A549 (cell line): ENCODE measurements at regions not wholly inside any gene's neighbourhood (a gene's known extent, or its start where the extent isn't known, plus 50 kb on each side); places are given as distances from the start of the nearest gene placed in this dataset.
A peak's percentile ranks its signal among the peaks of the same experiment; 100 is the strongest.

ENCODE experiments used
- ATAC-seq, 2 experiments: fragments of 200-7000 bp in 1 of 2; fragments of >200 bp in 1 of 2; cut with Nextera tagmentation in 1 of 2; cut with Tn5 transposase in 1 of 2; 3 replicates each; pipeline versions ENCODE4 v1.8.0 to v1.9.1; 2018 to 2020; ENCODE audit warnings: mild to moderate bottlenecking in 1 of 2, moderate library complexity in 1 of 2
- CTCF ChIA-PET: fragments of 300-600 bp; sonication (Branson Sonifier 250); formaldehyde crosslinking; extraction: SDS; loops from one replicate; lab custom pipeline; 2021; ENCODE audit warnings: antibody characterized with exemption, inconsistent platforms; lab: Yijun Ruan, JAX
- POLR2A ChIA-PET: fragments of 350-600 bp; formaldehyde crosslinking; extraction: SDS; loops from one replicate; lab custom pipeline; 2021; ENCODE audit warnings: antibody characterized with exemption, inconsistent platforms; lab: Yijun Ruan, JAX
- DNase-seq, 2 experiments: peaks; one replicate each; pipeline versions ENCODE4 v3.0.0 to v3.0.0-alpha.2; 2011 to 2016; ENCODE audit warnings: low read depth in 1 of 2, low spot score in 1 of 2
- FAIRE-seq: peaks from 2 replicates; lab custom pipeline; 2011; peaks lifted over from hg19 to GRCh38; lab: Jason Lieb, UNC
- H3K27ac ChIP-seq, 2 experiments: fragments of >200 bp; sonication (Bioruptor Twin); formaldehyde crosslinking; 3 replicates each; pipeline ENCODE4 v1.5.1; 2016 to 2017
- H3K4me1 ChIP-seq: fragments of >200 bp; sonication (Bioruptor Twin); formaldehyde crosslinking; 3 replicates; pipeline ENCODE4 v1.6.1; 2016
- H3K4me2 ChIP-seq: fragments of >200 bp; sonication (Bioruptor Twin); formaldehyde crosslinking; 3 replicates; pipeline ENCODE4 v1.6.1; 2016
- H3K4me3 ChIP-seq: fragments of >200 bp; sonication (Bioruptor Twin); formaldehyde crosslinking; 3 replicates; pipeline ENCODE4 v1.5.1; 2016
- H3K9me3 ChIP-seq: fragments of >200 bp; sonication (Bioruptor Twin); formaldehyde crosslinking; 3 replicates; pipeline ENCODE4 v1.6.1; 2016
- CBX8 ChIP-seq: fragments of 200-600 bp; sonication (generic); IDR thresholded peaks from 2 replicates; pipeline ENCODE4 v1.6.1; 2016
- EHF ChIP-seq: fragments of 250-450 bp; sonication (Bioruptor Pico); IDR thresholded peaks from 2 replicates; pipeline ENCODE4 v1.5.0; 2020; ENCODE audit warnings: mild to moderate bottlenecking
- EP300 ChIP-seq, 2 experiments: fragments of >200 bp; sonication (Bioruptor Twin); formaldehyde crosslinking; IDR thresholded peaks; 2 replicates in 1 of 2; 3 replicates in 1 of 2; pipeline ENCODE4 v1.6.1; 2016 to 2017
- ESRRA ChIP-seq: fragments of 150-350 bp; IDR thresholded peaks from 2 replicates; pipeline ENCODE4 v1.6.1; 2014; ENCODE audit warnings: mild to moderate bottlenecking, low read length, borderline replicate concordance
- FOSB ChIP-seq: fragments of 250-450 bp; sonication (Bioruptor Pico); IDR thresholded peaks from 2 replicates; pipeline ENCODE4 v1.5.0; 2020; ENCODE audit warnings: mild to moderate bottlenecking, moderate library complexity
- FOSL2 ChIP-seq, 2 experiments: fragments of 450-650 bp in 1 of 2; fragments of >200 bp in 1 of 2; sonication (Bioruptor Twin) in 1 of 2; formaldehyde crosslinking; IDR thresholded peaks; 2 replicates each; pipeline versions ENCODE4 v1.5.0 to v1.6.1; 2016 to 2020; ENCODE audit warnings: mild to moderate bottlenecking in 1 of 2, moderate library complexity in 1 of 2
- GATA3 ChIP-seq: IDR thresholded peaks from 2 replicates; pipeline ENCODE4 v1.6.1; 2012; ENCODE audit warnings: borderline replicate concordance
- HDAC2 ChIP-seq: fragments of 200-600 bp; sonication (generic); IDR thresholded peaks from 2 replicates; pipeline ENCODE4 v1.6.1; 2016
- HEYL ChIP-seq: fragments of 250-450 bp; sonication (Bioruptor Pico); IDR thresholded peaks from 2 replicates; pipeline ENCODE4 v1.8.0; 2021; ENCODE audit warnings: mild to moderate bottlenecking, moderate library complexity
- HOXA7 ChIP-seq: fragments of 250-450 bp; sonication (Bioruptor Pico); IDR thresholded peaks from 2 replicates; pipeline ENCODE4 v1.5.0; 2020; ENCODE audit warnings: mild to moderate bottlenecking, moderate library complexity
- HOXB5 ChIP-seq: fragments of 250-450 bp; sonication (Bioruptor Pico); IDR thresholded peaks from 2 replicates; pipeline ENCODE4 v1.5.0; 2020; ENCODE audit warnings: mild to moderate bottlenecking, moderate library complexity
- JUN ChIP-seq, 2 experiments: fragments of >200 bp; sonication (Bioruptor Twin); formaldehyde crosslinking; IDR thresholded peaks; 2 replicates in 1 of 2; 3 replicates in 1 of 2; pipeline ENCODE4 v1.6.1; 2016 to 2017
- MAFK ChIP-seq: fragments of 450-650 bp; IDR thresholded peaks from 2 replicates; pipeline ENCODE4 v1.6.1; 2014; ENCODE audit not compliant: partially characterized antibody
- MAZ ChIP-seq: fragments of 150-350 bp; IDR thresholded peaks from 2 replicates; pipeline ENCODE4 v1.6.1; 2014; ENCODE audit warnings: antibody characterized with exemption, low read depth, low read length, borderline replicate concordance
- MYC ChIP-seq: IDR thresholded peaks from 2 replicates; pipeline ENCODE4 v1.6.1; 2012; ENCODE audit warnings: mild to moderate bottlenecking, inconsistent platforms, low read length, improper control_type of control experiment, borderline replicate concordance
- NFE2L2 ChIP-seq: fragments of 150-350 bp; conservative IDR thresholded peaks from 2 replicates; pipeline ENCODE4 v1.6.1; 2014; ENCODE audit warnings: low read length
- NPAS2 ChIP-seq: fragments of 250-450 bp; sonication (Bioruptor Pico); IDR thresholded peaks from 2 replicates; pipeline ENCODE4 v1.8.0; 2022; ENCODE audit warnings: mild to moderate bottlenecking, moderate library complexity, borderline replicate concordance
- NR3C1 ChIP-seq: fragments of >200 bp; sonication (Bioruptor Twin); formaldehyde crosslinking; IDR thresholded peaks from 3 replicates; pipeline ENCODE4 v1.6.1; 2017
- PHF8 ChIP-seq: fragments of 200-600 bp; sonication (generic); IDR thresholded peaks from 2 replicates; pipeline ENCODE4 v1.6.1; 2016; ENCODE audit warnings: low read depth, mild to moderate bottlenecking, antibody characterized with exemption, moderate library complexity, borderline replicate concordance
- POLR2AphosphoS2 ChIP-seq: conservative IDR thresholded peaks from 2 replicates; pipeline ENCODE4 v1.6.1; 2012; ENCODE audit warnings: low read length, improper control_type of control experiment, inconsistent platforms
- RARB ChIP-seq: fragments of 250-450 bp; sonication (Bioruptor Pico); IDR thresholded peaks from 2 replicates; pipeline ENCODE4 v1.8.0; 2021; ENCODE audit warnings: mild to moderate bottlenecking, moderate library complexity
- RCOR1 ChIP-seq: fragments of 150-350 bp; IDR thresholded peaks from 2 replicates; pipeline ENCODE4 v1.6.1; 2014; ENCODE audit warnings: antibody characterized with exemption, low read length, low read depth
- RFX5 ChIP-seq: fragments of 450-650 bp; IDR thresholded peaks from 2 replicates; pipeline ENCODE4 v1.7.1; 2014; ENCODE audit warnings: antibody characterized with exemption, mild to moderate bottlenecking, moderate library complexity
- RNF2 ChIP-seq: fragments of 200-600 bp; sonication (generic); IDR thresholded peaks from 2 replicates; pipeline ENCODE4 v1.6.1; 2016; ENCODE audit warnings: low read depth, mild to moderate bottlenecking, antibody characterized with exemption, moderate library complexity, borderline replicate concordance
- TP53 ChIP-seq: fragments of 250-450 bp; sonication (Bioruptor Pico); IDR thresholded peaks from 2 replicates; pipeline ENCODE4 v1.5.0; 2021; ENCODE audit warnings: mild to moderate bottlenecking, moderate library complexity
- ZFP36 ChIP-seq: fragments of 450-650 bp; IDR thresholded peaks from 2 replicates; pipeline ENCODE4 v1.6.1; 2014; ENCODE audit warnings: borderline replicate concordance; ENCODE audit not compliant: partially characterized antibody
- WGBS: methylation state at CpG from one replicate; pipeline ENCODE4 v1.1.6; 2017; ENCODE audit errors: missing lambda C conversion rate; 5-methylcytosine and 5-hydroxymethylcytosine counted together
- TF ChIP-seq, protein P1 (sequence below): fragments of >200 bp; sonication (Bioruptor Twin); formaldehyde crosslinking; IDR thresholded peaks from 3 replicates; pipeline ENCODE4 v1.6.1; 2016
- TF ChIP-seq, protein P2 (sequence below): IDR thresholded peaks from 2 replicates; pipeline ENCODE4 v1.6.1; 2012
- TF ChIP-seq, protein P3 (sequence below): fragments of 250-450 bp; sonication (Bioruptor Pico); IDR thresholded peaks from 2 replicates; pipeline ENCODE4 v1.5.0; 2020; ENCODE audit warnings: low read depth, mild to moderate bottlenecking, moderate library complexity
- TF ChIP-seq, protein P4 (sequence below): fragments of 150-350 bp; IDR thresholded peaks from 2 replicates; pipeline ENCODE4 v1.6.1; 2014; ENCODE audit warnings: low read depth, mild to moderate bottlenecking, low read length

DNA sequence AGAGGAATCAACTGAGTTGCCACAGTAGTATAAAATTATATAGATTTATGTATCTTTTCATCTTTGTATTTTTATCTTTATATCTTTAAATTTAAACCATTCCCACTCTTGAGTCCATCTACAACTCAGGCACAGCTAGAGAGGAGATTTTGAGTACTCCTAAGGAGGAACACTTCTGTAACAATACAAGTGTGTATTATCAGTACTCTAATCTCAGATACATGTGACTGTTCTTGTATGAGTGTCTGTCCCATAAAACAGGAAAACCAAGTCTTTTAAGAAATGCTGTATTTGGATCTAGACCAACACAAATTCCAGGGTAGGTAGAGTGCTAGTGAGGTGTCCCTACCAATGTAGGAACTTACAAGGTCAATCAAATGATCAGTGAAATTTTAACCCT, 1428.0 kb upstream of the LRRTM3 start:
- Histone ChIP-seq H3K9me3 (no peaks in the 10 kb centered on the region), H3K4me2 (no peak overlapping the region), H3K4me1 (0 out of 3 replicates have a peak, but pooled peaks cover 3% of the 10 kb centered on the region), H3K4me3 (no peak overlapping the region), H3K27ac (no peak overlapping the region)
- CTCF ChIA-PET: no interaction called here
- POLR2A ChIA-PET: no interaction called here
- TF ChIP-seq POLR2AphosphoS2 (no peak), NFE2L2 (no peak), CBX8 (no peak)
- TF ChIP-seq, protein P1, sequence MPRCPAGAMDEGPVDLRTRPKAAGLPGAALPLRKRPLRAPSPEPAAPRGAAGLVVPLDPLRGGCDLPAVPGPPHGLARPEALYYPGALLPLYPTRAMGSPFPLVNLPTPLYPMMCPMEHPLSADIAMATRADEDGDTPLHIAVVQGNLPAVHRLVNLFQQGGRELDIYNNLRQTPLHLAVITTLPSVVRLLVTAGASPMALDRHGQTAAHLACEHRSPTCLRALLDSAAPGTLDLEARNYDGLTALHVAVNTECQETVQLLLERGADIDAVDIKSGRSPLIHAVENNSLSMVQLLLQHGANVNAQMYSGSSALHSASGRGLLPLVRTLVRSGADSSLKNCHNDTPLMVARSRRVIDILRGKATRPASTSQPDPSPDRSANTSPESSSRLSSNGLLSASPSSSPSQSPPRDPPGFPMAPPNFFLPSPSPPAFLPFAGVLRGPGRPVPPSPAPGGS: no peak
- DNase-seq (no peak), FAIRE-seq (no peak), ATAC-seq (no peak)

DNA sequence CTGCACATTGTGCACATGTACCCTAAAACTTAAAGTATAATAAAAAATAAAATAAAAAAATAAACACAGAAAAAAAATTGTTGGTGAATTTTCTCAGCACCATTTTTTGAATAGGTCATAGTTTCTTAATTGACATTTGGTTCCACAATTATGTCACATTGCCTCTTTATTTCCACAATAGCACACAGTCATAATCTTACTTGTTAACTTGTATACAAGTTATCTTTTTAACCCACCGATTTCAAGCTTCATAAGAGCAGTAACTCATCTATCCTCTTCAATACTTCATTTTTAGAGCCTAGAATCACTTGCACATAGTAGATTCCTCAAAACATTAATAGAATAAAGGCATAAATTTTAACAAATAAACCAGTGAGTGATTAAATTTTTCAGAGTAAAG, 1425.1 kb upstream of the LRRTM3 start:
- DNase-seq: no peak
- no peak overlapping the region for H3K4me2 ChIP-seq
- no peak for FAIRE-seq
- 16% methylated on average over 1 of the region's 1 CpG for WGBS
- ChIA-PET CTCF (no interaction called here), POLR2A (no interaction called here)
- no peak overlapping the region for H3K27ac ChIP-seq
- TF ChIP-seq, protein P2, sequence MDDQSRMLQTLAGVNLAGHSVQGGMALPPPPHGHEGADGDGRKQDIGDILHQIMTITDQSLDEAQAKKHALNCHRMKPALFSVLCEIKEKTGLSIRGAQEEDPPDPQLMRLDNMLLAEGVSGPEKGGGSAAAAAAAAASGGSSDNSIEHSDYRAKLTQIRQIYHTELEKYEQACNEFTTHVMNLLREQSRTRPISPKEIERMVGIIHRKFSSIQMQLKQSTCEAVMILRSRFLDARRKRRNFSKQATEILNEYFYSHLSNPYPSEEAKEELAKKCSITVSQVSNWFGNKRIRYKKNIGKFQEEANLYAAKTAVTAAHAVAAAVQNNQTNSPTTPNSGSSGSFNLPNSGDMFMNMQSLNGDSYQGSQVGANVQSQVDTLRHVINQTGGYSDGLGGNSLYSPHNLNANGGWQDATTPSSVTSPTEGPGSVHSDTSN: no peak
- TF ChIP-seq EHF (no peak), TP53 (CRISPR knock-in tag) (no peak), PHF8 (no peak), JUN (IDR thresholded peaks at IDR 0.05) (no peak), HDAC2 (no peak), MAZ (no peak), HOXA7 (CRISPR knock-in tag) (no peak), FOSL2 (IDR thresholded peaks at IDR 0.05) (no peak), FOSL2 (CRISPR knock-in tag; IDR thresholded peaks at IDR 0.05) (no peak), NPAS2 (CRISPR knock-in tag) (no peak), RFX5 (no peak), ESRRA (no peak), RNF2 (no peak), NR3C1 (no peak), HOXB5 (CRISPR knock-in tag) (no peak), HEYL (no peak), FOSB (no peak), NFE2L2 (no peak), RARB (no peak)
- TF ChIP-seq, protein P3, sequence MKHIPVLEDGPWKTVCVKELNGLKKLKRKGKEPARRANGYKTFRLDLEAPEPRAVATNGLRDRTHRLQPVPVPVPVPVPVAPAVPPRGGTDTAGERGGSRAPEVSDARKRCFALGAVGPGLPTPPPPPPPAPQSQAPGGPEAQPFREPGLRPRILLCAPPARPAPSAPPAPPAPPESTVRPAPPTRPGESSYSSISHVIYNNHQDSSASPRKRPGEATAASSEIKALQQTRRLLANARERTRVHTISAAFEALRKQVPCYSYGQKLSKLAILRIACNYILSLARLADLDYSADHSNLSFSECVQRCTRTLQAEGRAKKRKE (CRISPR knock-in tag): no peak
- no peaks in the 10 kb centered on the region for H3K9me3 ChIP-seq
- 0 out of 3 replicates have a peak, but pooled peaks cover 3% of the 10 kb centered on the region for H3K4me1 ChIP-seq
- ATAC-seq: no peak
- H3K4me3 ChIP-seq: no peak overlapping the region

DNA sequence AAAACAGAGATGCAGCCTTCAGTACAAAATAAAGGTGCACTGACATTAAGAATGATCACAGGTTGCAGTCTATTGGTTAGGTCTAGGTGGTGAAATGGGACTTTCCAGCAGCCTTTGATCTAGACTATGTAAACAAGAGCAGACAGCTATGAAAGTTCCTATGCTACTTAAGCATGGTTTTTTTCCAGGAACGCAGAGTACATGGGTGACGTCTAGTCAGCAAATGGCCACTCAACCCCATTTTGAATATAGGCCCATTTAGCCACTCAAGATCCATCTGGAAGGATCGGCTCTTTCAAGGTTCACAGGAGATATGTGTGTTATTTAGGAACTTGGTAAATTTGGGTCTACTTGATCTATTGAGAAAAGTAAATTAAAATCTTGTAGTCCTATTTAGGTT, 1424.6 kb upstream of the LRRTM3 start:
- Histone ChIP-seq H3K9me3 (no peaks in the 10 kb centered on the region), H3K27ac (no peak overlapping the region), H3K4me3 (no peak overlapping the region), H3K4me2 (no peak overlapping the region), H3K4me1 (0 out of 3 replicates have a peak, but pooled peaks cover 3% of the 10 kb centered on the region)
- WGBS: 27% methylated on average over 3 of the region's 3 CpGs
- ATAC-seq: peak in 1 of 2 experiments; percentile 43; a peak in 1 of 6 replicates
- peak; percentile 2 to 31 for DNase-seq
- ChIA-PET POLR2A (no interaction called here), CTCF (no interaction called here)
- no peak for FAIRE-seq
- TF ChIP-seq ZFP36: no peak
- TF ChIP-seq, protein P4, sequence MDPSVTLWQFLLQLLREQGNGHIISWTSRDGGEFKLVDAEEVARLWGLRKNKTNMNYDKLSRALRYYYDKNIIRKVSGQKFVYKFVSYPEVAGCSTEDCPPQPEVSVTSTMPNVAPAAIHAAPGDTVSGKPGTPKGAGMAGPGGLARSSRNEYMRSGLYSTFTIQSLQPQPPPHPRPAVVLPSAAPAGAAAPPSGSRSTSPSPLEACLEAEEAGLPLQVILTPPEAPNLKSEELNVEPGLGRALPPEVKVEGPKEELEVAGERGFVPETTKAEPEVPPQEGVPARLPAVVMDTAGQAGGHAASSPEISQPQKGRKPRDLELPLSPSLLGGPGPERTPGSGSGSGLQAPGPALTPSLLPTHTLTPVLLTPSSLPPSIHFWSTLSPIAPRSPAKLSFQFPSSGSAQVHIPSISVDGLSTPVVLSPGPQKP: no peak
- TF ChIP-seq NR3C1: no peak
- TF ChIP-seq MYC: no peak
- no peak for TF ChIP-seq GATA3
- TF ChIP-seq EP300 (IDR thresholded peaks at IDR 0.05): no peak
- no peak for TF ChIP-seq RCOR1
- no peak for TF ChIP-seq NFE2L2
- TF ChIP-seq RNF2: no peak
- no peak for TF ChIP-seq PHF8
- TF ChIP-seq, protein P2: no peak
- TF ChIP-seq MAFK: no peak
